GM12878 (cell line): ENCODE measurements at regions not wholly inside any gene's neighbourhood (a gene's known extent, or its start where the extent isn't known, plus 50 kb on each side); places are given as distances from the start of the nearest gene placed in this dataset.

Source experiments
- ATAC-seq: fragments of 200-7000 bp; cut with Tn5 transposase; 3 replicates; pipeline ENCODE4 v1.9.1; 2020; ENCODE audit warnings: mild to moderate bottlenecking, moderate library complexity
- BruUV-seq: library from RNA; stranded (reverse); fragments of 400-500 nt; replicated peaks from 2 replicates; lab custom pipeline; 2021; lab: Mats Ljungman, UMichigan
- CTCF ChIA-PET: fragments of 300-600 bp; sonication (Branson Sonifier 250); formaldehyde crosslinking; extraction: SDS; loops from one replicate; lab custom pipeline; 2021; ENCODE audit warnings: inconsistent platforms; lab: Yijun Ruan, JAX
- POLR2A ChIA-PET: fragments of 350-600 bp; formaldehyde crosslinking; extraction: SDS; loops from one replicate; lab custom pipeline; 2021; ENCODE audit warnings: inconsistent platforms; lab: Charles Lee
- RAD21 ChIA-PET: fragments of 300-600 bp; sonication (Branson Sonifier 250); formaldehyde crosslinking; loops from one replicate; lab custom pipeline; 2023; ENCODE audit warnings: antibody characterized with exemption; ENCODE audit not compliant: unreplicated experiment; lab: Charles Lee
- SMC1A ChIA-PET: fragments of 300-600 bp; sonication (Branson Sonifier 250); formaldehyde crosslinking; loops from one replicate; lab custom pipeline; 2023; ENCODE audit not compliant: unreplicated experiment, uncharacterized antibody; lab: Charles Lee
- DNase-seq: peaks from one replicate; pipeline ENCODE4 v3.0.0-alpha.2; 2011; ENCODE audit warnings: low read depth, low spot score
- FAIRE-seq: peaks from 3 replicates; lab custom pipeline; 2011; peaks lifted over from hg19 to GRCh38; lab: Jason Lieb, UNC
- H2AFZ ChIP-seq: 2 replicates; pipeline ENCODE4 v1.6.0; 2011; ENCODE audit warnings: low read depth, low read length, control low read depth; ENCODE audit not compliant: control insufficient read depth
- H3K27ac ChIP-seq: 2 replicates; pipeline ENCODE4 v1.5.1; 2011; ENCODE audit warnings: control low read depth; ENCODE audit not compliant: control insufficient read depth, insufficient read depth
- H3K27me3 ChIP-seq, 2 experiments: replicated peaks in 1 of 2; 2 replicates each; pipeline versions ENCODE4 v1.6.0 to v1.6.1; 2011; ENCODE audit warnings: low read length in 1 of 2; ENCODE audit not compliant: control insufficient read depth in 2 of 2, insufficient read depth in 2 of 2
- H3K36me3 ChIP-seq, 2 experiments: 2 replicates each; pipeline ENCODE4 v1.5.1; 2011; ENCODE audit warnings: low read length in 1 of 2; ENCODE audit not compliant: control insufficient read depth in 2 of 2, insufficient read depth in 2 of 2
- H3K4me1 ChIP-seq: 2 replicates; pipeline ENCODE4 v1.6.1; 2011; ENCODE audit warnings: mild to moderate bottlenecking, low read length, moderate library complexity, mixed read lengths; ENCODE audit not compliant: control insufficient read depth, insufficient read depth
- H3K4me2 ChIP-seq: 2 replicates; pipeline ENCODE4 v1.6.0; 2011; ENCODE audit warnings: control low read depth; ENCODE audit not compliant: control insufficient read depth, insufficient read depth
- H3K4me3 ChIP-seq: fragments of 200-600 bp; sonication (generic); 2 replicates; pipeline ENCODE4 v1.5.1; 2016
- H3K79me2 ChIP-seq: 2 replicates; pipeline ENCODE4 v1.6.0; 2011; ENCODE audit warnings: low read length; ENCODE audit not compliant: control insufficient read depth, insufficient read depth
- H3K9ac ChIP-seq: 2 replicates; pipeline ENCODE4 v1.8.0; 2011; ENCODE audit warnings: low read length, control low read depth, mixed read lengths; ENCODE audit not compliant: control insufficient read depth, insufficient read depth
- H3K9me3 ChIP-seq: replicated peaks from 3 replicates; pipeline ENCODE4 v1.5.1; 2011; ENCODE audit warnings: mild to moderate bottlenecking, low read length; ENCODE audit not compliant: control insufficient read depth, insufficient read depth
- H4K20me1 ChIP-seq: 2 replicates; pipeline ENCODE4 v1.6.0; 2011; ENCODE audit not compliant: control insufficient read depth, insufficient read depth
- ATF3 ChIP-seq: IDR thresholded peaks from 2 replicates; pipeline ENCODE4 v1.6.1; 2011; ENCODE audit warnings: low read depth, mild to moderate bottlenecking, low read length, moderate library complexity, borderline replicate concordance; ENCODE audit errors: extremely low read depth
- CHD2 ChIP-seq: IDR thresholded peaks from 2 replicates; pipeline ENCODE4 v1.6.1; 2011; ENCODE audit warnings: low read depth, low read length, improper control_type of control experiment, borderline replicate concordance
- CREB1 ChIP-seq: IDR thresholded peaks from 2 replicates; pipeline ENCODE4 v1.6.1; 2012; ENCODE audit warnings: low read depth, mild to moderate bottlenecking, inconsistent platforms
- E4F1 ChIP-seq: fragments of 450-650 bp; IDR thresholded peaks from 2 replicates; pipeline ENCODE4 v1.6.1; 2018; ENCODE audit warnings: borderline replicate concordance, mild to moderate bottlenecking; ENCODE audit not compliant: partially characterized antibody
- HSF1 ChIP-seq: fragments of 150-350 bp; IDR thresholded peaks from 2 replicates; pipeline ENCODE4 v1.6.1; 2014; ENCODE audit warnings: mild to moderate bottlenecking, low read depth, low read length
- IKZF1 ChIP-seq: fragments of 450-650 bp; conservative IDR thresholded peaks from 2 replicates; pipeline ENCODE4 v1.6.1; 2017; ENCODE audit warnings: antibody characterized with exemption, mild to moderate bottlenecking
- IRF4 ChIP-seq: IDR thresholded peaks from 2 replicates; pipeline ENCODE4 v1.6.1; 2011; ENCODE audit warnings: low read depth, low read length
- MTA3 ChIP-seq: IDR thresholded peaks from 2 replicates; pipeline ENCODE4 v1.6.1; 2012; ENCODE audit warnings: low read length, inconsistent platforms, borderline replicate concordance
- NRF1 ChIP-seq: conservative IDR thresholded peaks from 2 replicates; pipeline ENCODE4 v1.6.1; 2011; ENCODE audit warnings: mild to moderate bottlenecking, low read depth, low read length, improper control_type of control experiment
- PBX3 ChIP-seq: IDR thresholded peaks from 2 replicates; pipeline ENCODE4 v1.6.1; 2011; ENCODE audit warnings: mild to moderate bottlenecking, low read depth, low read length, moderate library complexity; ENCODE audit not compliant: insufficient replicate concordance
- ZNF622 ChIP-seq: fragments of 450-650 bp; IDR thresholded peaks from 2 replicates; pipeline ENCODE4 v1.6.1; 2017; ENCODE audit warnings: mild to moderate bottlenecking, inconsistent platforms
- WGBS: methylation state at CpG from one replicate; pipeline ENCODE4 v1.1.6; 2016; ENCODE audit warnings: low lambda C conversion rate; ENCODE audit not compliant: insufficient replicate concordance, insufficient coverage; ENCODE audit errors: missing lambda C conversion rate; 5-methylcytosine and 5-hydroxymethylcytosine counted together
- in situ Hi-C: fragments of 300-500 bp; cut with MboI; formaldehyde crosslinking; loops from 9 replicates; pipeline ENCODE4 v1.14.3; 2018; ENCODE audit warnings: mixed read lengths
- intact Hi-C: fragments of 100-400 bp; cut with micrococcal nuclease; formaldehyde crosslinking; loops from one replicate; pipeline ENCODE4 v1.14.2; 2022; ENCODE audit not compliant: unreplicated experiment

DNA sequence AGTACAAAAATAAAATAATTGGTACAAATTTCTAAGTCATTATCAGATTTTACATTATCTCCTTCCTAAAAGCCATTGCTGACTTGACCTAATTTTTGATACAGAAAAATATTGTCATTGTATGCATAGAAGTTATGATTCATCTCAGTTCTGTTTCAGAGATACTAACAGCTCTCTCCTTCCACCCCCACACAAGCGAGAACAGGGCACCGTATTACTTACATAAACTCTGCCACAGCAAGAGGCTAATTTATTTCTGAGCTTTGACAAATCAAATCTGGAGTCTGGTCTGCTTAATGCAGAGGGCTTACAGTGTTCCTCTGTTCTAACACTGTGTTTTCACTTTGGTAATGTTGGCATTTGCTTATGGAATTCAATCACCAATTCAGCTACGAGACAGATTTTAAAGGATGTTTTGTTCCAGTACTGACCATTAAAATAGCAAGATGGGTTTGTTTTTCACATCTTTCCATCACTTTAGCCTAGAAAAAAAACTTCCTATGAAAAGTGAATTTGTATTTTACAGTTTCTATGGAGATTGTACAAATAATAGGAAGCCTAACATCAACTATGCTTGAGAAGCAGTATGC is 181.8 kb downstream of the USP46 start:
- no peaks in the 10 kb centered on the region for H3K9me3 ChIP-seq
- H3K36me3 ChIP-seq = no peaks in the 10 kb centered on the region
- FAIRE-seq = no peak
- H4K20me1 ChIP-seq = no peaks in the 10 kb centered on the region
- ChIA-PET CTCF (no interaction called here), POLR2A (no interaction called here), RAD21 (no interaction called here), SMC1A (no interaction called here)
- DNase-seq = no peak
- in situ Hi-C loops (no loop called here), intact Hi-C loops (no loop called here)
- H3K79me2 ChIP-seq = no peaks in the 10 kb centered on the region
- no peak overlapping the region for H3K27ac ChIP-seq
- no peak overlapping the region for H3K4me2 ChIP-seq
- H3K27me3 ChIP-seq = no peaks in the 10 kb centered on the region
- H3K4me3 ChIP-seq = no peak overlapping the region
- ATAC-seq = no peak
- no TSS peak for BruUV-seq
- no peaks in the 10 kb centered on the region for H3K4me1 ChIP-seq
- no peak overlapping the region for H3K9ac ChIP-seq
- TF ChIP-seq MTA3 (no peak), NRF1 (no peak), IRF4 (no peak)
- WGBS = 29% methylated on average over 3 of the region's 3 CpGs
- no peak overlapping the region for H2AFZ ChIP-seq

DNA sequence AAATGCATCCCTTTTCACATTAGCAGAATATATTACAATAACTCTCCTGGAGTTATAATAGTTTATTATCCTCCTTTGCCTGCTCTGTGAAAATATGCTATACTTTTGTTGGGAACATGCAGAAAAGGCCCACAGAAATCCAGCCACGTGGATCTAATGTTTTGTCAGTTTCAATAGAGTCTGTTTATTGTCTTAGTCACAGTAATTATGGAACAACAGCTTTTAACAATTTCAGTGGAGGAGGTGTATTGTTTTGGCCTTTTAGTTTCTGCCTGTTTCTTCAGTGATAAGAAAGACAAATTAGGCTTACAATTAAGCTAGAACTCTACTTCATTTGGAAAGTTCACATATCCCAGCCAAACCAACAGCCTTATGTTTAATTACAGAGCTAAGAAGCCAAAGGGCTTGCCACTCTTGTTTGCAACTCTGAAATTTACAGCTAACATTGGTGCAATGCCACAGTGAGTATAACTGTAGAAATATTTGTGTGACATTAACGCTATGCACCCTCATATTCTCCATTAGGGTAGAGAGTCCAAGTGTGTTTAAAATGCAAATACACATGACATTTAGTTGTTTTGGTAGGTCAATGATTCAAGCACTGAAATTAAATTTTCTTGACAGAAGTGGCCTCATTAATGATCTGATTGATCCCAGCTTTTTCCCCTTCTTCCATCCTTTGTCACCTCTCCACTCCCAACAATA is 175.8 kb downstream of the USP46 start:
- no peak for DNase-seq
- no peak overlapping the region for H3K4me2 ChIP-seq
- H3K9me3 ChIP-seq = no peaks in the 10 kb centered on the region
- ChIA-PET CTCF (no interaction called here), RAD21 (no interaction called here), SMC1A (no interaction called here), POLR2A (no interaction called here)
- no peak overlapping the region for H3K9ac ChIP-seq
- no peak overlapping the region for H3K4me3 ChIP-seq
- H4K20me1 ChIP-seq = no peaks in the 10 kb centered on the region
- H3K4me1 ChIP-seq = no peaks in the 10 kb centered on the region
- 0% methylated on average over 2 of the region's 2 CpGs for WGBS
- no peaks in the 10 kb centered on the region for H3K79me2 ChIP-seq
- intact Hi-C loops (no loop called here), in situ Hi-C loops (no loop called here)
- no peaks in the 10 kb centered on the region for H3K36me3 ChIP-seq
- FAIRE-seq = no peak
- no peak overlapping the region for H3K27ac ChIP-seq
- ATAC-seq = no peak
- BruUV-seq = no TSS peak
- H3K27me3 ChIP-seq = no peaks in the 10 kb centered on the region
- H2AFZ ChIP-seq = no peak overlapping the region
- TF ChIP-seq ZNF622 = no peak
- no peak for TF ChIP-seq IKZF1
- TF ChIP-seq E4F1 = no peak
- TF ChIP-seq HSF1 = no peak
- TF ChIP-seq CREB1 = no peak
- no peak for TF ChIP-seq CHD2
- no peak for TF ChIP-seq PBX3
- TF ChIP-seq ATF3 = no peak
